HG02938 (cell line): ENCODE measurements at regions not wholly inside any gene's neighbourhood (a gene's known extent, or its start where the extent isn't known, plus 50 kb on each side); places are given as distances from the start of the nearest gene placed in this dataset.

ENCODE experiments used
- ATAC-seq: cut with Tn5 transposase; IDR thresholded peaks from one replicate; pipeline ENCODE4 v1.9.1; 2021; ENCODE audit warnings: mild to moderate bottlenecking, moderate library complexity; ENCODE audit not compliant: unreplicated experiment

GRCh38 chr1:244106837-244107493 lies 55.9 kb downstream of the ZBTB18 start:
- ATAC-seq = no peak

- no peak for ATAC-seq
Observed at GRCh38 chr1:244111027-244111426, 59.9 kb downstream of the ZBTB18 start.

DNA sequence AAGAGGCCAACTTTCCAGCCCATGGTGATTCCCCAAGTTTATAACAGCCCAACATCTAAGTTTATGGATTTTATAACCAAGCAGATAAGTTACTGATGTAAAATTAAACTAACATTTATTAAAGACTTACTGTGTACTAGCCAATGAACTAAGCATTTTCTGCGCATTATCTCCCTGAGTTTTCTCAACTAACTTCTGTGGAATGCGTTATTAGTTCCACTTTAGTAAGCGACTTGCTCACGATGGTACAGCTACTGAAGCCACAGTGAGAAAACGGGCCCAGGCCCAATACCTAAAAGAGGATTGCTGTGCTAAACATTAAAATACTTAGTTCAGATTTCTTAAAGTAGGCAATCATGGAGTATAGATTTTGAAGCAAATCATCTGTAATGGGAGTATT lies 61.0 kb downstream of the ZBTB18 start:
- ATAC-seq = no peak

- no peak for ATAC-seq
Observed at GRCh38 chr1:244112636-244113035, 61.6 kb downstream of the ZBTB18 start.

DNA sequence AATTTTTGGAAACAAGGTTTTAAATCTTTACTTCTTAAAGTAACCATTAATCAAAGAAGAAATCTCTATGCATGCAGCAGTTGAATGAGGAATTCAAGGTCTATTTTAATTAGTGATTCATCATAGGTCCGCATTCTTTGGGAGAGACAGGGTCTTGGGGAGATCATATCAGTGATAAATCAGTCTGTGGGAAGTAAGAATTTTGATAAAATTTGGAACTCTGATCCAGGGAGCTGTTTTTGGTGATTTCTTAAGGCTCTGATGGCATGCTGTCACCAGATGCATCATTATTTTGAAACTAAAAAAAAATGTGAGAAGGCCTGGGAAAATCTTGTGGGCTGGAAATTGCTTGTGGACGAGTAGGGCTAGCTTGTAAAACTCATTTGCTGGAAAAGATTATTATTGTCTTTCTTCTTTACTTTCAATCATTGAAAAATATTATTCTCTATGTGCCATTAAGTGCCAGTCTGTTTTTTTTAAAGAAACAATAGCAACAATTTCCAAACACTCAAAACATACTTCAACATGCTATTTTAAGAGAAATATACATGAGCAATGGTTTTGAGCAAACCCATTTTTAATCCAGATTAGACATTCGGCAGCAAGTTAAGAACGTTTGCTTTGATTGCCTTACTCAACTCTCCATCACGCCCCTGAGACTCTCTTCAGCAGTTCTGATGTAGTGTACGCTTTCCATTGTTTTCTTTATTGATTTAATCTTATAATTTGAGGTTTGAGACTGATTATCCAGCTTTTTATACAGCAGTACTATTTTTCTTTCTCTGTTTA lies 62.6 kb downstream of the ZBTB18 start:
- ATAC-seq = no peak

DNA sequence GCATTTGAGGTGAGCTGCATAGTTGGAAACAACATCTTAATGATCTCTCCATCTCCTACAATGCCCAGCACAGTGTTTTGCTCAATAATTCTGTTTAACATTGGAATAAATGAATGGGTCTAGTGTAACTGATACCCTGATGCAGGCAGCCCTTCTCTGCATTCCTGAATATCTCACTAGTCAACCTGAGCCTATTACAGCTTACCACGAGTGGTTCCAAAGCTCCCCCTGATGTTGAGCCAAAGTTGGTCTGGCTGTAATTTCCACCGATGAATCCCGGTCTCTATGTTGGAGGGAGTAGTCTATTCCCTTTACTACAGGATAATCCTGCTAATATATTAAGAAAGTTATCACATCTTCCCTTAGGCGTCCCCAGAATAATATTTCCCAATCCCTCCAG lies 63.8 kb downstream of the ZBTB18 start:
- no peak for ATAC-seq

GRCh38 chr1:244116946-244117345 lies 65.9 kb downstream of the ZBTB18 start:
- no peak for ATAC-seq

- ATAC-seq = no peak
Observed at GRCh38 chr1:244118109-244118761, 67.2 kb downstream of the ZBTB18 start.

DNA sequence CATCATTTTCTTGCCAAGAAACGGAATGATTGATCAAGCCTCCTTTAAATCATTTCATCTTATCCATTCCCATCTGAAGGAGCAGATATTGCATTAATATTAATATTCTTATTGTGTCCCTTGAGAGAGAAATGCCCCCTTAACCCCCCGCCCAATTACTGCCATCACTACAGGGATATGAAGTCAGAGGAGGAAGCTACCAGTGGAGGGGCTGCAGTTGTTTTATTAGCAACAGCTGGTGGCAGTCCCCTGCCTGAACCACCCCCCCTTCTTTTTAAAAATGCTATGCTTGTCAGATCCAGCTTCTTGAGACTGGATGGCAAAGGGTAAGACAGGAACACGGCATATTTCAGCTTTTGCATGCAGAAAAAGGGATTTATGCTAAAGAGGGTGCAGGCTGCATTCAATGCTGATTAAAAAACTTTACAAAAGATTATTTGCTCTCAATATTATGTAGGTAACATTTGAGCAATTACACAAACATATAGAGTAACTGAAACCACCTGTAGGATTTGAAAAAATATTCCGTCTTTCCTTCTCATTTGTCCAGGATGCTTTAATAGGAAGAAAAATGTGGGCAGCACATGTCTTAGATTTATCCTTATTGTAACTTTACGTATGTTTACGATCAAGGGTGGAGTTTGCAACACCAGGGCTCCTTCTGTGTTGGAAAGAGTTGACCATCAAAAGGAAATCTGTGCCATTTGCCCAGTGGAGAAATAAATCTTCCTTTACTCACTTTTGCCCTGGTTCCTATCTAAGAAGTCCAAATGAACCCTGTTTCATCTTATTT lies 77.7 kb downstream of the ZBTB18 start:
- ATAC-seq = no peak

- ATAC-seq = no peak
Observed at GRCh38 chr1:244137276-244137675, 86.2 kb downstream of the ZBTB18 start.

DNA sequence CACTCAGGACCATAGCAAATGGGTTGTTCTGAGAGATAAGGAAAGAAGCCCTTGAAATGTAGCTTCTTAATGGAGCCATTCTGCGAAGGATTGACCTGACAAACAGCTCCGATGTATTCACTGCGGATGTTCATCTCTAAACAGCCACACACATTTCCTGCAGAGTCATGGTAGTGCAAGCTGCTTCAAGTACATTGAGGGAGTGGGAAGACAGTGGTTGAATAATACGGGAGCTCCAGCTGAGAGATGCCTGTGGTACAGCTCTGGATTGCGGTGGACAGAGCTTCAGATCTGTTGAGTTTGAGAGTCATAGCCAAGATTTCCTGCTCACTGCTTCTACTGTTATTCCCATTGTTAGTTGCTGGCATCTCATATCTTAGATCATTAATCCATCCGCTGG lies 86.6 kb downstream of the ZBTB18 start:
- ATAC-seq = no peak

- ATAC-seq = no peak
Observed at GRCh38 chr1:244138399-244138798, 87.3 kb downstream of the ZBTB18 start.

GRCh38 chr1:244139655-244140054 lies 88.6 kb downstream of the ZBTB18 start:
- ATAC-seq = no peak

DNA sequence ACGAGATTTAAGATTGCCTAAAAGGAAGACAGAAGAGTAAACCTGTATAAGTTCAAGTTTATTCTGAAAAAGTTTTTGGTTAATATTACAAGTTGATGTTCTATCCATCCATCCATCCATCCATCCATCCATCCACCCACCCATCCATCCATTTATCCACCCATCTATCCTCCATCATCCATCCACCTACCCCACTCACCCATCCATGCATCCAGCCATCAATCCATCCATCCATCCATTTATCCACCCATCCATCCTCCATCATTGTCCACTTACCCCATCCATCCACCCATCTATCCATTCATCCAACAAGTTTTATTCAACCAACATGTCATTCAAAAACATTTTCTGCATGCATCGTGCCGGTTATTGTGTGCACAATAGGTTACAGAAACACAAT lies 89.3 kb downstream of the ZBTB18 start:
- ATAC-seq = no peak

DNA sequence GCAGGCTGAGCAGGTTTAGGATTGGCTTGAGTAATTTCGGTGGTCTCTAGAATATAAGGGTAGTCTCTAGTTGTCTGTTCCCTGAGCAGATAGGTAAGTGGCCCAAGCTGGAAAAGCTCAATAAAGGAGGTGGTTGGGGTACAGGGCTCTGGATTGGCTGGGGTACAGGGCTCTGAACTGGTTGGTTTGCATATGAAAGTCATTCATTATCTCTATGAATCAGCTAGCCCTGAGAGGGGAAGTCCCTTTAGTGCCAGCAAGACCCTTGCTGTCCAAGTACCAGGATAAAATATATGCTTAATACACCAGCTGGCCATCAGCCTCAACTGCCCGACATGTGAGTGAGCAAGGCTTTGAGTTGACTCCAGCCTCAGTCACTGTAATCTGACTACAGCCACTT lies 93.0 kb downstream of the ZBTB18 start:
- ATAC-seq = no peak

DNA sequence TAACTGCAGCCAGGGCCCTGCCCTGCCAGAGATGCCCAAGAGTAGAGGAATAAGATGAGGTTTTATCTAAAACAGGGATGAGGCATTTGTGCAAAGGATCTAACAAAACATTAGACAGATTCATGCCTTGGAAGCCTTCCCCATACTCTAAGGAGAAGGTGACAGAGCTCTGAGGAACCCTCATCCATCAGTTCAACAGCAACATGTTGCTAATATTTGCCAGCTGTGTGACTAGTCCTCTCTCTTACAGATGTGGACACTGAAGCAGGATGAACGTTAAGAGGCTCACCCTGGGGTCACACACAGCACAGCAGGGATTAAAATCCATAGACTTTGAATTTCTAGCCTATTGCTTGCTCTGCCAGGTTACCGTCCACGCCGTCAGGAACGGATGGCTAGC lies 99.0 kb downstream of the ZBTB18 start:
- no peak for ATAC-seq

DNA sequence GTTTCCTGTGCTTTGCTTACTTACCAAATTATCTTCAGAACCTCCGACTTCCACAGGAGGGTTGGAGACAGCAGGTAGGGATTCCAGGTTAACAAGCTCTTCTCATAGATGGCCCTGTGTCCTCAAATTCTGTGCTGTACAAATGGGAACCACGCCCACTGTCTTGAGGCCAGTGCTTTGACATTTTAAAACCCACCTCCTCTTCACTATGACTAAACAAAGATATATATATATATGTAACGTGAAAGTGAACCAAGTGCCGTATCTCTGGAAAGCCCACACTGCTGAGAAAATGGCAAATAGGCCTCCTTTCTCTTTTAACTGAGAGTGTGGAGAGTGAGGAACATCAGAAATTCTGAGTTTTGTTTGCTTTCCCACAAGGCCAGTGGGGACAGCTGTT lies 99.6 kb downstream of the ZBTB18 start:
- ATAC-seq = peak; percentile 51

- no peak for ATAC-seq
Observed at GRCh38 chr1:244151537-244151936, 100.5 kb downstream of the ZBTB18 start.

- no peak for ATAC-seq
Observed at GRCh38 chr1:244154508-244154871, 103.4 kb downstream of the ZBTB18 start.

- no peak for ATAC-seq
Observed at GRCh38 chr1:244154872-244155531, 103.9 kb downstream of the ZBTB18 start.

DNA sequence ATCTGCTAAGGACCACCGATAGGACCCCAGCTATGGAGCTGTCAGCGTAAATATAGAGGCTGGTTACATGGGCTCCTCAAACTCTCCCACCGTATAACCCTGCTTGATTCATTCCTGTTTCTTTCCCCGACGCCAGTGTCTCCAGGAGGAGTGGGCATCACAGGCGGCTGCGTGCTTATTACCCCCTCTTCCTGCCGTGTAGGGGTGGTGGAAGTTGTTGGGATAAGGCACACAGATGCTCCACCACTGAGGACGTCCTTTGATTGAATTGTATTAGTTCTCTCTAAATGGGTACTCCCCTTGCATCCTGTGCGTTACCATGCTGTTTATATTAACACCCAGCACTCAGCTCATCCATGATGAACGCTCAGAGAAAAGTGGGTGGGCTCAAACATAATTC lies 104.6 kb downstream of the ZBTB18 start:
- no peak for ATAC-seq
